IPS DF 6.9 (cell line): ENCODE measurements at regions not wholly inside any gene's neighbourhood (a gene's known extent, or its start where the extent isn't known, plus 50 kb on each side); places are given as distances from the start of the nearest gene placed in this dataset.
"Not testable (repeated sequence)": the region's sequence is repeated elsewhere in the genome, so short reads cannot be mapped to it uniquely, and the experiment has no call there.

Experiments used
- DNase-seq: peaks from one replicate; pipeline ENCODE4 v3.0.0-alpha.2; 2013; ENCODE audit warnings: low read depth, low spot score
- H3K27ac ChIP-seq: one replicate; pipeline ENCODE4 v1.5.1; 2013; ENCODE audit warnings: low read length, control low read depth
- H3K27me3 ChIP-seq: 2 replicates; pipeline ENCODE4 v1.6.1; 2013; ENCODE audit warnings: mild to moderate bottlenecking, low read length; ENCODE audit not compliant: control insufficient read depth, insufficient read depth
- H3K36me3 ChIP-seq: 2 replicates; pipeline ENCODE4 v1.6.1; 2013; ENCODE audit warnings: low read length; ENCODE audit not compliant: control insufficient read depth, insufficient read depth
- H3K4me1 ChIP-seq: 2 replicates; pipeline ENCODE4 v1.6.1; 2013; ENCODE audit warnings: low read length; ENCODE audit not compliant: control insufficient read depth, insufficient read depth
- H3K4me3 ChIP-seq: 2 replicates; pipeline ENCODE4 v1.5.1; 2013; ENCODE audit warnings: mild to moderate bottlenecking, low read length
- H3K9me3 ChIP-seq: 2 replicates; pipeline ENCODE4 v1.6.1; 2013; ENCODE audit warnings: low read length, inconsistent platforms; ENCODE audit not compliant: control insufficient read depth, insufficient read depth
- WGBS: extraction: QIAGEN DNeasy Blood & Tissue Kit; methylation state at CpG from one replicate; pipeline ENCODE4 v1.1.7; 2013; ENCODE audit warnings: mixed read lengths, missing lambda C conversion rate; ENCODE audit not compliant: insufficient read length, insufficient coverage; 5-methylcytosine and 5-hydroxymethylcytosine counted together

- no peak overlapping the region for H3K27ac ChIP-seq
- WGBS: no CpG with 5 or more reads among the region's 1 CpG
Measured at GRCh38 chr18:14189858-14190257, 57.6 kb upstream of the ZNF519 start.

GRCh38 chr18:14188751-14189406 lies 56.6 kb upstream of the ZNF519 start:
- no CpG with 5 or more reads among the region's 4 CpGs for whole genome bisulfite sequencing
- DNase-seq, H3K9me3 ChIP-seq, H3K27me3 ChIP-seq, H3K4me3 ChIP-seq, H3K27ac ChIP-seq, H3K4me1 ChIP-seq, H3K36me3 ChIP-seq: not testable (repeated sequence)

More at GRCh38 chr18:14189858-14190257, 57.6 kb upstream of the ZNF519 start:
- no peak overlapping the region for H3K4me3 ChIP-seq
- H3K9me3 ChIP-seq: no peaks in the 10 kb centered on the region
- H3K4me1 ChIP-seq: no peaks in the 10 kb centered on the region
- no peak for DNase-seq
- no peaks in the 10 kb centered on the region for H3K36me3 ChIP-seq
- no peaks in the 10 kb centered on the region for H3K27me3 ChIP-seq
